NCI-H128 (cell line): ENCODE measurements at regions not wholly inside any gene's neighbourhood (a gene's known extent, or its start where the extent isn't known, plus 50 kb on each side); places are given as distances from the start of the nearest gene placed in this dataset.
"Not testable (repeated sequence)": the region's sequence is repeated elsewhere in the genome, so short reads cannot be mapped to it uniquely, and the experiment has no call there.

Experiments
- DNase-seq: peaks from one replicate; lab custom pipeline; 2025; ENCODE audit not compliant: unreplicated experiment; lab: John Stamatoyannopoulos, UW

DNA sequence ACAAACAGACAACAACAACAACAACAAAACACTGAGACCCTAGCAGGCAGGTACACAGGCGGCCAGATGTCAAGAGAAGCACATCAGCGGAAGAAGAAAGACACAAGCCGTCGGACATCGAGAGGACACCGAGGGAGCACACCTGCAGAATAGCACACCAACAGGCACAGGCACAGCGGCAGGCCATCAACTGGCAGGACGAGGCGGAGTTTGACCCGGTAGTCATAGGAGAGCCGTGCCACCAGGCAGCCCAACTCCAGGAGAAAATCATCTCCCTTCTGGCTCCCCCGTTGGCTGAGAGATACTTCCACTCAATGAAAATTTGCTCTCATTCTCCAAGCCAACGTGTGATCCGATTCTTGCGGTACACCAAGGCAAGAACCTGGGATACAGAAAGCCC, 352.1 kb upstream of the IZUMO3 start:
- no peak for DNase-seq

GRCh38 chr9:24881361-24881760, 335.7 kb upstream of the IZUMO3 start:
- DNase-seq, result no peak

DNA sequence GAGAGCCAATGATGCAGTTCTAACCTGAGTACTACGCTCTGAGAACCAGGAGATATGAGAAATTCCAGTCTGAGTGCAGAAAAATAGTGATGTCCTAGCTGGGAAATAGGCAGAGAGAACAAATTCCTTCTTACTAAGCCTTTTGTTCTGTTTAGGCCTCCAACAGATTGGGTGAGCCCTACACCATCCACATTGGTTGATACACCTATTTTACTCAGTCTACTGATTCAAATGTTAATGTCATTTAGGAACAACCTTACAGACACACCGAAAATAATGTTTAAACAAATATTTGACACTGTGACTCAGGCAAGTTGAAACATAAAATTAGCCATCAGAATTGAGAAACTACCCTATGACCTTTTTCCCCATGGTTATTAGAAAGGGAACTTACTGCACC, 333.9 kb upstream of the IZUMO3 start:
- no peak for DNase-seq

- not testable (repeated sequence) for DNase-seq
Measured at GRCh38 chr9:24856601-24857000, 310.9 kb upstream of the IZUMO3 start.

DNA sequence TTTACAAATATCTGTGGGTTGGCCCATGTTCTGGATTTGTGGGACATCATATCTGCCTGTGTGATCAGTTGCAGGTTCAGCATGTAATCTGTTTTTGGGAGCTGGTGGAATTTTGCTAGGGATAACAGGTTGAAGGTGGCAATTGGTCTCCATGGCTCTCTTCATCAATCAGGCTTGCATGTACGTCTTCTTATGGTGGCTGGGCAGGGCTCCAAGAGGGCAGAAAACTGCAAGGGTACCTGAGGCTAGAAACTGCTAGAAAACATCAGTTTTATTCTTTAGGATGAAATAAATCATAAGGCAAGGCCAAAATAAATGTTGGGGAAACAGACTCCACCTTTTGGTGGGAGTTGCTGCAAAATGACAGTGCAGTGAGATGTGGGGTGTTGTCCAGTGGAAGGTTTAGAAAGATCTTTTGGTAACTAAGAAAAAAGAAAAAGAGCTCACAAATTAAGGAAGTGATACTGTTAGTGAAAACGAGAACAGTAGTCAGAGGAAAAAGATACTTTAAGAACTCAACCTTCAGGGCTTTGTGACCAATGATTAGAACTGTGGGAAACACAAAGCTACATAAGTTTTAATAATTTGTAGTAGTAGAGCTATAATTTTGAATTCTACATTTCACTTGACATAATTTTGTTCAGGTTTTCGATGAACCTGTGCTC, 300.7 kb upstream of the IZUMO3 start:
- no peak for DNase-seq

DNA sequence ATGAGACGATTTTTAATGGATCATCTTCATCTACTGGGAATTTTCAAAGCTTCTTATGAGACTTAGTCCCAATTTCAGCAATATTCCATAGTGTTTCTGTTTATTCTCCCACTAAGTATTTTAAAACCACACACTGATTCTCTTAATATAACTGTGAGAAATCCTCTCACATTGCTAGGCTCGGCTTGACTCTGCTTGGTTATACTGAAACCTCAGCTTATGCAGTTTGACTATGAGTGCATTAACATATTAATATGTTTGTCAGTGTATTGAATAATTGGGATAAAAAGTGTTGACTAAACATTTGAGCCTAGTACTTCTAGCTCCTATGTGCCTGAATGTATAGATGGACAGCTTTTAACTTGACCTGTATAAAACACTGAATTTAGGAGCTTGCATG, 298.5 kb upstream of the IZUMO3 start:
- no peak for DNase-seq

DNA sequence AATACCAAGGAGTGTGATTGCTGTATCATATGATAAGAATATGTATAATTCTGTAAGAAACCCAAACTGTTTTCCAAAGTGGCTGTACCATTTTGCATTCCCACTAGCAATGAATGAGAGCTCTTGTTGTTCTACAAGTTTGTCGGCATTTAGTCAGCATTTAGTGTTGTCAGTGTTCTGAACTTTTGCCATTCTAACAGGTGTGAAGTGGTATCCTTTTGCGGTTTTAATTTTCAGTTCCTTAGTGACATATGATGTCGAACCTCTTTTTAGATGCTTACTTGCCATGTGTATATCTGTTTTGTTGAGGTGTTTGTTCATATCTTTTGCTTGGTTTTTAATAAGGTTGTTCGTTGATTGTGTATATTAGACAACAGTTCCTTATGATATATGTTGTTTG, 296.3 kb upstream of the IZUMO3 start:
- DNase-seq, result no peak

- no peak for DNase-seq
Measured at GRCh38 chr9:24832307-24832706, 286.6 kb upstream of the IZUMO3 start.

GRCh38 chr9:24828687-24829086, 283.0 kb upstream of the IZUMO3 start:
- DNase-seq, result no peak

DNA sequence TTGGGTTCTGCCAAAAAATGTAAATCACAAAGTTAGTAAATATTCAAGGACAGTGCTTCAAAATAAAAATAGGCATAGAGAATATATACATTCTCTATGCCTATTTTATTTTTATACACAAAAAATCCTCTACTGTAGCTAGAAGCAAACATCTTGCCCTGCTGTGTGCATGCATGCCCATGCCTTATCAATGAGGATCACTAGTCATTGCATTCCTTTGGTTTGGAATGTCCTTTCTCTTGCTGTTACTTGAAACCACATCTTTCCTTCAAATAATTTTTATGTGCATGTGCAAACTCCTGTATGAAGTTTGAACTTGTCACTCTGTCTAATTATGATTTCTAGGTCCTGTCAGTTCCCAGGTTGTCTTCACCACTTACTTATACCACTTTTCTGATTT, 278.9 kb upstream of the IZUMO3 start:
- DNase-seq, result no peak

DNA sequence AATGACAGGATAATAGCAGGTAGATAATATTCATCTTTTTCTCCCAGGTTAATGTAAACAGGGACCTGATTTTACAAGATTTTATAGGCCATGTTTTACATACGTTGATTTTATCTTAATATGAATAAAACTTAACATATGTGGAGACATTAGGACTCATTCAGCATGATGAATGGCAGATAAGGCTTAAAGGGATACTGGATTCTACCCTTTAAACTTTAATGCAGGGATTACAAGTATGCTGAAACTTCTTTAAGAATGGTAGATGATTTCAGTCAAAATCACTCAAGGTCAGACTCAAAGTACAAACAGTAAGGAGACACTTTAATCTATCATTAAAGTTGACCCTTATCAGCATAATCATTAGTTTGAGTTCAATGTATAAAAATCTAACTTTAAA, 274.5 kb upstream of the IZUMO3 start:
- DNase-seq, result no peak

- DNase-seq, result no peak
Measured at GRCh38 chr9:24817756-24818155, 272.1 kb upstream of the IZUMO3 start.

GRCh38 chr9:24816006-24816405, 270.3 kb upstream of the IZUMO3 start:
- no peak for DNase-seq

DNA sequence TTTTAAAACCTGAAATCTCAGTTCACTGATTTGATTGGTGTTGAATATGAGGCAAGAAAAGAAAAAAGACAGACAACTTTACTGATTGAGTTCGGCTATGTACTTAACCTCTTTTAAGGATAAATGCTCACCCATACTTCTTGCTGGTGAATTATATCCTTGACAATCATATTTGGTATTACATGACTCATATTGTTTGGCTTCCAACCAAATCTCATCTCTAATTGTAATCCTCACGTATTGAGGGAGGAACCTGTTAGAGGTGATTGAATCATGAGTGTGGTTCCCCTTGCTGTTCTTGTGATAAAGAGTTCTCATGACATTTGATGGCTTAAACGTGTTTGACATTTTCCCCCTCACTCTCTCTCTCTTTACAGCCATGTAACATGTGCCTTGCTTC, 255.6 kb upstream of the IZUMO3 start:
- no peak for DNase-seq

GRCh38 chr9:24793787-24794186, 248.1 kb upstream of the IZUMO3 start:
- DNase-seq, result no peak

GRCh38 chr9:24776226-24776625, 230.5 kb upstream of the IZUMO3 start:
- no peak for DNase-seq

DNA sequence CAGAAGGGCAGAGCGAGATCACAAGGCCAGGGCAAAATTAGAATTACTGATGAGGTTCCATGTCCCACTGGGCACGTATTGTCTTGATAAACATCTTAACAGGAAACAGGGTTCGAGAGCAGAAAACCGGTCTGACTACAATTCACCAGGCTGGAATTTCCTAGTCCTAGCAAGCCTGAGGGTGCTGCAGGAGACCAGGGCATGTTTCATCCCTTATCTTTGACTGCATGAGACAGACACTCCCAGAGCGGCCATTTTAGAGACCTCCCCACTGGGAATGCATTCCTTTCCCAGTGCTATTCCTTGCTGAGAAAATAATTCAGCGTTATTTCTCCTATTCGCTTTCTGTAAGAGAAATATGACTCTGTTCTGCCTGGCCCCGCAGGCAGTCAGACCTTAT, 228.5 kb upstream of the IZUMO3 start:
- DNase-seq, result not testable (repeated sequence)

DNA sequence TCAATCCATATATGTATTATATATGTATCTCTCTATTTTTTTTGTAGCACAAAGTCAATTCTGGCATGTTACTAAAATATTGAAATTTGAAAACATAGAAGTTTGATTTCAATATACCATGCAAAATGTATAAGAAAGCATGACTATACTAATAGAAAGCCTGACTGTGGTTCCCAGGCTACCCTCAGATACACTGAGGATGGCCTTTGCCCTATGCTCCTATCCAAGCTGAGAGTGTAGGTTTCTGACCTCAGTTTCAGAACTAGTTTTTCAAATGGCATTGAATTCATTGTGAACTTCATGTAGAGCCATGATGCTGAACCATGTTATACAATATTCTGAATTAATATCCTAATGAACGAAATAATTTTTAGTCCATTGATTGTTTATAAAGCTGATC, 220.4 kb upstream of the IZUMO3 start:
- no peak for DNase-seq

DNA sequence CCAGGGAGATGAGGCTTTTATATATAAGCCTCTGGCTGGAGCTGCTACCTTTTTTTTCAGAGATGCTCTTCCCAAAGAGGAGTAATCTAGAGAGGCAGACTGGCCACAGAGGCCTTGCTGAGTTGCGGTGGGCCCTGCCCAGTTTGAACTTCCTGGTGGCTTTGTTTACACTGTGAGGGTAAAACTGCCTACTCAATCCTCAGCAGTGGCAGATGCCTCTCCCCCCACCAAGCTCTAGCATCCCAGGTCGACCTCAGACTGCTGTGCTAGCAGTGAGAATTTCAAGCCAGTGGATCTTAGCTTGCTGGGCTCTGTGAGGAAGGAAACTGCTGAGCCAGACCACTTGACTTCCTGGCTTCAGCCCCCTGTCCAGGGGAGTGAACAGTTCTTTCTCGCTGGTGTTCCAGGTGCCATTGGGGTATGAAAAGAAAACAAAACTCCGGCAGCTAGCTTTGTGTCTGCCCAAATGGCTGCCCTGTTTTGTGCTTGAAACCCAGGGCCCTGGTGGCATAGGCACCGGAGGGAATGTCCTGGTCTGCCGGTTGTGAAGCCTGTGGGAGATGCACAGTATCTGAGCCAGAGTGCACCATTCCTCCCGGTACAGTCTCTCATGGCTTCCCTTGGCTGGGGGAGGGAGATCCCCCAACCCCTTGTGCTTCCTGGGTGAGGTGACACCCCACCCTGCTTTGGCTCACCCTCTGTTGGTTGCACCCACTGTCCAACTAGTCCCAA, 219.5 kb upstream of the IZUMO3 start:
- DNase-seq, result no peak

DNA sequence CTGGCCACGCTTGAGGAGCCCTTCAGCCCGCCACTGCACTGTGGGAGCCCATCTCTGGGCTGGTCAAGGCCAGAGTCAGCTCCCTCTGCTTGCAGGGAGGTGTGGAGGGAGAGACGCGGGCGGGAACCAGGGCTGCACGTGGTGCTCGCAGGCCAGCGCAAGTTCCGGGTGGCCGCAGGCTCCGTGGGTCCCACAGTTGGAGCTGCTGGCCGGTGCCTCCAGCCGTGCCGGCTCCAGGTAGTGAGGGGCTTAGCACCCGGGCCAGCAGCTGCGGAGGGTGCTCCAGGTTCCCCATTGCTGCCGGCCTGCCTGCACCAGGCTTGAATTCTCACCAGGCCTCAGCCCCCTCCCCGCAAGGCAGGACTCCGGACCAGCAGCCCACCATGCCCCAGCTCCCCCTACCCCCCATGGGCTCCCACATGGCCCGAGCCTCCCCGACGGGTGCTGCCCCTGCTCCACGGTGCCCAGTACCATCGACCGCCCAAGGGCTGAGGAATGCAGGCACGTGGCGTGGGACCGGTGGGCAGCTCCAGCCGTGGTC, 192.8 kb upstream of the IZUMO3 start:
- DNase-seq, result no peak

GRCh38 chr9:24731754-24732153, 186.1 kb upstream of the IZUMO3 start:
- no peak for DNase-seq

DNA sequence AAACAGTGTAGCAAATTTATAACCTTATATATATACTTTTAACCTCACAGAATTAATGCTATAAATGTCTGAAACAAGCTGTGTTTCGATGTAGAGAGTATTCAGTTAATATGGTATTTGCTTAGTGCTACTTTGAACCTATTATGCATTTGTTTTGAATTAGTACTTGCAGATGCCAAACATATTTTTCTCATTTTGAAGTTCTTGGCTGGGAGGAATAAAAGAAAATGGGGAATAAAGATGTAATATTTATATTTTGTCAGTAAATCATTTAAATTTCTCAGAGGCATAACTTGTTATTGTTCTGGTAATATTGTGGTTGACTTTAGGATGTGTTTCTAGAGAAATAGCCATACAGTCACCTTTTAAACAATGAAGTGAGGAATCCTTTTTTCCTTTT, 175.9 kb upstream of the IZUMO3 start:
- DNase-seq, result no peak

GRCh38 chr9:24712206-24712605, 166.5 kb upstream of the IZUMO3 start:
- no peak for DNase-seq
